Spleen (tissue), 11 donors: ENCODE measurements at regions not wholly inside any gene's neighbourhood (a gene's known extent, or its start where the extent isn't known, plus 50 kb on each side); places are given as distances from the start of the nearest gene placed in this dataset.

Source experiments
- DNase-seq: peaks from one replicate; pipeline ENCODE4 v3.0.0-alpha.2; 2020
- H3K27ac ChIP-seq, 8 donors: fragments of 200-600 bp; sonication (generic) in 7 of 8; 1 replicate in 4 of 8; 2 replicates in 4 of 8; pipeline versions ENCODE4 v1.5.0 to v1.8.0; 2016 to 2021; ENCODE audit warnings: inconsistent platforms in 4 of 8, mild to moderate bottlenecking in 4 of 8, moderate library complexity in 1 of 8
- H3K27me3 ChIP-seq, 7 donors: fragments of 200-600 bp; sonication (generic) in 6 of 7; replicated peaks in 1 of 7; 1 replicate in 4 of 7; 2 replicates in 3 of 7; pipeline versions ENCODE4 v1.5.0 to v1.8.0; 2016 to 2021; ENCODE audit warnings: inconsistent platforms in 3 of 7, mild to moderate bottlenecking in 1 of 7
- H3K36me3 ChIP-seq, 6 donors: fragments of 200-600 bp; sonication (generic) in 5 of 6; 1 replicate in 4 of 6; 2 replicates in 2 of 6; pipeline versions ENCODE4 v1.5.0 to v1.8.0; 2016 to 2021; ENCODE audit warnings: inconsistent platforms in 2 of 6
- H3K4me1 ChIP-seq, 6 donors: fragments of 200-600 bp; sonication (generic) in 5 of 6; 1 replicate in 3 of 6; 2 replicates in 3 of 6; pipeline versions ENCODE4 v1.5.0 to v1.8.0; 2016 to 2021; ENCODE audit warnings: inconsistent platforms in 3 of 6
- H3K4me3 ChIP-seq, 8 donors: fragments of 200-600 bp; sonication (generic) in 7 of 8; 1 replicate in 4 of 8; 2 replicates in 4 of 8; pipeline versions ENCODE4 v1.5.0 to v1.8.0; 2016 to 2021; ENCODE audit warnings: inconsistent platforms in 4 of 8, mild to moderate bottlenecking in 4 of 8, moderate library complexity in 2 of 8
- H3K9me3 ChIP-seq, 8 donors: fragments of 200-600 bp; sonication (generic) in 7 of 8; 1 replicate in 4 of 8; 2 replicates in 4 of 8; pipeline versions ENCODE4 v1.5.0 to v1.8.0; 2016 to 2021; ENCODE audit warnings: inconsistent platforms in 4 of 8
- CTCF ChIP-seq, 11 experiments: fragments of 200-600 bp in 7 of 11; fragments of 450-650 bp in 4 of 11; sonication (generic) in 4 of 11; IDR thresholded peaks in 8 of 11; conservative IDR thresholded peaks in 3 of 11; 1 replicate in 7 of 11; 2 replicates in 4 of 11; pipeline versions ENCODE4 v1.4.0 to v1.8.0; 2016 to 2021; ENCODE audit warnings: antibody characterized with exemption in 11 of 11, inconsistent platforms in 4 of 11, mild to moderate bottlenecking in 1 of 11
- POLR2A ChIP-seq, 3 donors: fragments of 450-650 bp; IDR thresholded peaks; one replicate each; pipeline ENCODE4 v1.5.1; 2017; ENCODE audit warnings: antibody characterized with exemption in 3 of 3, mild to moderate bottlenecking in 1 of 3
- POLR2AphosphoS5 ChIP-seq, 3 donors: sonication (generic); formaldehyde crosslinking; IDR thresholded peaks; one replicate each; pipeline ENCODE4 v1.5.1; 2017; ENCODE audit warnings: antibody characterized with exemption in 3 of 3
- WGBS, 5 donors: extraction: QIAGEN DNeasy Blood & Tissue Kit in 3 of 5; methylation state at CpG; one replicate each; pipeline versions ENCODE4 v1.1.5 to v1.1.7; 2013 to 2018; 5-methylcytosine and 5-hydroxymethylcytosine counted together
- intact Hi-C: fragments of 100-400 bp; cut with DNase I; formaldehyde crosslinking; loops from one replicate; pipeline ENCODE4 v1.15.0; 2023; ENCODE audit warnings: low total_unique reads
- donor health status: healthy with polysubstance abuse.
- donor health status: DM: no; HTN: no; CAD: no; lungs with moderate emphysema.
- donor health status: DM: no; HTN: no; CAD: no.
- donor health status: Bipolar disorder and iron deficiency.
- donor health status: healthy.
- donor health status: DM: no; HTN: no; CAD: no.
- donor health status: DM: yes; HTN: yes; CAD: no.

GRCh38 chr6:142530566-142530965, 228.8 kb downstream of the ADGRG6 start:
- Histone ChIP-seq H3K27ac (no peak overlapping the region), H3K4me1 (no peaks in the 10 kb centered on the region), H3K36me3 (no peaks in the 10 kb centered on the region), H3K27me3 (peaks cover 0 to 6% (median 0%) of the 10 kb centered on the region in 7 donors), H3K4me3 (no peak overlapping the region), H3K9me3 (peaks cover 0 to 22% (median 17%) of the 10 kb centered on the region in 8 donors)
- 69 to 89% (median 86%) methylated on average over 3 of the region's 3 CpGs for WGBS, 5 donors
- TF ChIP-seq CTCF (IDR thresholded peaks at IDR 0.05 in 8 of 11, conservative IDR thresholded peaks at IDR 0.05 in 3 of 11) (no peak), POLR2A (IDR thresholded peaks at IDR 0.05) (no peak), POLR2AphosphoS5 (IDR thresholded peaks at IDR 0.05) (no peak)
- DNase-seq: no peak
- intact Hi-C loops: no loop called here

- H3K4me1 ChIP-seq: no peaks in the 10 kb centered on the region
- WGBS, 5 donors: 88 to 97% (median 89%) methylated on average over 1 of the region's 1 CpG
- intact Hi-C loops: no loop called here
- H3K27me3 ChIP-seq: peaks cover 0 to 6% (median 0%) of the 10 kb centered on the region in 7 donors
- no peak for TF ChIP-seq POLR2A (IDR thresholded peaks at IDR 0.05)
- TF ChIP-seq CTCF (IDR thresholded peaks at IDR 0.05 in 8 of 11, conservative IDR thresholded peaks at IDR 0.05 in 3 of 11): no peak
- no peak for TF ChIP-seq POLR2AphosphoS5 (IDR thresholded peaks at IDR 0.05)
- H3K27ac ChIP-seq: no peak overlapping the region
- peaks cover 0 to 32% (median 22%) of the 10 kb centered on the region in 8 donors for H3K9me3 ChIP-seq
- no peaks in the 10 kb centered on the region for H3K36me3 ChIP-seq
- no peak overlapping the region for H3K4me3 ChIP-seq
- no peak for DNase-seq
These were observed 229.9 kb downstream of the ADGRG6 start for GRCh38 chr6:142531727-142532126.

- Histone ChIP-seq H3K27ac (no peak overlapping the region), H3K4me3 (no peak overlapping the region), H3K27me3 (peaks cover 0 to 6% (median 0%) of the 10 kb centered on the region in 7 donors), H3K4me1 (no peaks in the 10 kb centered on the region), H3K36me3 (no peaks in the 10 kb centered on the region), H3K9me3 (peaks cover 0 to 36% (median 22%) of the 10 kb centered on the region in 8 donors)
- intact Hi-C loops: no loop called here
- no peak for TF ChIP-seq POLR2A (IDR thresholded peaks at IDR 0.05)
- no peak for TF ChIP-seq CTCF (IDR thresholded peaks at IDR 0.05 in 8 of 11, conservative IDR thresholded peaks at IDR 0.05 in 3 of 11)
- no peak for TF ChIP-seq POLR2AphosphoS5 (IDR thresholded peaks at IDR 0.05)
- 84 to 96% (median 92%) methylated on average over 1 of the region's 1 CpG for WGBS, 5 donors
- DNase-seq: no peak
These were observed 232.3 kb downstream of the ADGRG6 start for GRCh38 chr6:142534076-142534475.

GRCh38 chr6:142534484-142534883, 232.7 kb downstream of the ADGRG6 start:
- no peaks in the 10 kb centered on the region for H3K36me3 ChIP-seq
- no peak overlapping the region for H3K4me3 ChIP-seq
- peaks cover 0 to 36% (median 22%) of the 10 kb centered on the region in 8 donors for H3K9me3 ChIP-seq
- WGBS, 5 donors: 52 to 79% (median 70%) methylated on average over 2 of the region's 2 CpGs
- H3K27ac ChIP-seq: no peak overlapping the region
- TF ChIP-seq CTCF (IDR thresholded peaks at IDR 0.05 in 8 of 11, conservative IDR thresholded peaks at IDR 0.05 in 3 of 11): no peak
- TF ChIP-seq POLR2AphosphoS5 (IDR thresholded peaks at IDR 0.05): no peak
- no peak for TF ChIP-seq POLR2A (IDR thresholded peaks at IDR 0.05)
- no peaks in the 10 kb centered on the region for H3K4me1 ChIP-seq
- no peak for DNase-seq
- intact Hi-C loops: no loop called here
- peaks cover 0 to 6% (median 0%) of the 10 kb centered on the region in 7 donors for H3K27me3 ChIP-seq
